ENCODE measurements at regions not wholly inside any gene's neighbourhood (a gene's known extent, or its start where the extent isn't known, plus 50 kb on each side); places are given as distances from the start of the nearest gene placed in this dataset.
"Not testable (repeated sequence)": the region's sequence is repeated elsewhere in the genome, so short reads cannot be mapped to it uniquely, and the experiment has no call there.

DNA sequence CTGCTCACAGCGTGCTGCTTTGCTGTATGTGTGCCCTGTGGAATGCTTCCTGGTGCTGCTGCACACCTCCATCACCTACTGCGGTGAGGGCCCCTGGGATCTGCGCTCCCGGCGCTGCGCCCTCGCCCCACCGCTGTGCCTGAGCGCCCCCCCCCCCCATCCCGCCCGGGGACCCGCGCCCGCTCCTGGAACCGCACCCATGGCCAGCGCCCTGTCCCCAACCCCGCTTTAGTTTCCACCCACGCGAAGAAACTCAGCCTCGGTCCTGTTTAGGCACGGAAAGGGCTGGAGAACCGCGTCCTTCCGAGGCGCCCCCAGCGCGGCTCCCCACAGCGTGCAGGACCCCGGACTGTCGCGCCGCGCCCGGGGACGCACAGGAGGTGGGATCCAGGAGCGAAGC is 265.5 kb downstream of the POTEB3 start:
- not testable (repeated sequence) for DNase-seq (ENCODE audit: low spot score)

DNA sequence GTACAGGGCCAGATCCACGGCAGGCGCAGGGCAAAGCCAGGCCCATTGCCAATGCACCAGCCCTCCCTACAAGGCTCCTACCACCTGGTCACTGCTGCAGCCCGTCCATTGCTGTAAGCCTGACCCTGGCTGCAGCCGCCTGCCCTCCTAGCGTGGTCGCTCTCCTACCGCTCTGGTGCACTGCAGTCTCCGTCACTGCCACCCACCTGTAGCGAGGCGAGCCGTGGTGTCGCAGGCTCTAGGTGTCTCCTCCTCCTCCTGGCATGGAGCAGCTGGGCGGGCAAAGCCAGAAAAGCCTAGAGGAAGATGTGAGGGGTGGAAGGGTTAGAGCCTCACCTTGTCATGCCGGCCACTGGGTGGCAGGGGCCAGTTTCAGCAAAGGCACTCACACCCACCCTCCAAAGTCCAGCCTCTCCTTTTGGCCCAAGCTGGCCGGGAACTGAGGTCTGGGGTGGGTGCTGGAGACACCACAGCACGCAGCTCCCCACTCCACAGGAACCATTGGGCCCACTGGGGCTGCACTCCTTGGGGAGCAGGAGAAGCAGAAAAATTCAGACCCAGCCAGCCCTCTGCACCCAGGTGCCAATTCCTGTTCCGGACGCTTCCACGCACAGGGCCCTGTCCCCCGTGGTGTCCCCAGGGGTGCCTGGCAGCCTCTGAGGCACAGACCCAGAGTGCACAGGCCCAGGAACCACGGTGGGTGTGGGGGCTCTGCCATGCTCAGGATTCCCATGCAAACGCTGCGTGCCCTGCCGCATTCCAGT is 285.3 kb upstream of the POTEB2 start:
- not testable (repeated sequence) for DNase-seq (ENCODE audit: low spot score)

DNA sequence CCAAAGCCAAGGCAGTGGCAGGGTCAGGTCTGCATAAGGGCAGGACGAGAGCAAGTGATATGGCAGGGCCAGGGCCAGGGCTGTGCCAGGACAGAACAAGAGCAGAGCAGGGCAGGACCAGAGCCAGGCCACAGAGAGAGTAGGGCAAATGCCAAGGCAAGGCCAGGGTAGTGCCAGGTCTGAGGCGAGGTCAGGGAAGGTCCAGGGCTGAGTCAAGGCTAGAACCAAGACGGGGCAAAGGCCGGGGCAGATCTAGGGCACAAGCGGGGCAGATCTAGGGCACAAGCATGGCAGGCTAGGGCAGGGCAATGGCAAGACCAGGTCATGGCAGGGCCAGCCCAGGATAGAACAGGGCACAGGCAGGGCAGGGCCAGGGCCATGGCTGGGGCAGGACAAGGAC is 282.0 kb upstream of the POTEB2 start:
- DNase-seq (ENCODE audit: low spot score), result not testable (repeated sequence)

DNA sequence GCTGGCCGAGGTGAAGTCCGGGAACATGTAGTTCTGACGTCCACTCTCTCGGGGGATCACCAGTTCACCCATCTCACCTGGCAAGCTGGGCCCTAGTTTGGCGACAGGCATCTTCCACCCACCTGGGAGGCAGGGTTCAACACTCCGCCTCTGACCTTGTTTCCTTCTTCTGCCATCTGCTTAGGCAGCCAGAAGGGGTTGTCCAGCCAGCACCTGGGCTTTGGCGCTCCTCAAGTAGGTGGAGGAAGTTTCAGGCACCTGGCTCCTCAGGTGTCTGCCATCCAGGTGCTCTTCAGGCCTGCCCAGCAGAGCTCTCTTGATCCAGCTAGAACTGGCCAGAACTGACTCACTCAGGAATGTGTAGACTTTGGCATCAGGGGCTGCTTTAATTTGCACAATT is 267.8 kb upstream of the POTEB2 start:
- DNase-seq (ENCODE audit: low spot score), result not testable (repeated sequence)

DNA sequence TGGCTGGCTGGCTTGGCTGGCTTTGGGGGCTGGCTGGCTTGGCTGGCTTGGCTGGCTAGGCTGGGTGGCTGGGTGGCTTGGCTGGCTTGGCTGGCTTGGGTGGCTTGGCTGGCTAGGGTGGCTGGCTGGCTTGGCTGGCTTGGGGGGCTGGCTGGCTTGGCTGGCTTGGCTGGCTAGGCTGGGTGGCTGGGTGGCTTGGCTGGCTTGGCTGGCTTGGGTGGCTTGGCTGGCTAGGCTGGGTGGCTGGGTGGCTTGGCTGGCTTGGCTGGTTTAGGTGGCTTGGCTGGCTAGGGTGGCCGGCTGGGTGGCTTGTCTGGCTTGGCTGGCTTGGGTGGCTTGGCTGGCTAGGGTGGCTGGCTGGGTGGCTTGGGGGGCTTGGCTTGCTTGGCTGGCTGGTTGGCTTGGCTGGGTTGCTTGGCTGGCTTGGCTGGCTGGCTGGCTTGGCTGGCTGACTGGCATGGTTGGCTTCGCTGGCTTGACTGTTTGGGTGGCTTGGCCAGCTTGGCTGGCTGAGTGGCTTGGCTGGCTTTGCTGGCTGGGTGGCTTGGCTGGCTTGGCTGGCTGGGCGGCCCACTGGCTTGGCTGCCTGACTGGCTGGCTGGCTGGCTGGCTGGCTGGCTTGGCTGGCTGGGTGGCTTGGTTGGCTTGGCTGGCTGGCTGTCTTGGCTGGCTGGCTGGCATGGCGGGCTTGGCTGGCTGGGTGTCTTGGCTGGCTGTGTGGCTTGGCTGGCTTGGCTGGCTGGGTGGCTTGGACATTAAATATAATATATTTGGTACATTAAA is 246.3 kb upstream of the POTEB2 start:
- DNase-seq (ENCODE audit: low spot score), result not testable (repeated sequence)

DNA sequence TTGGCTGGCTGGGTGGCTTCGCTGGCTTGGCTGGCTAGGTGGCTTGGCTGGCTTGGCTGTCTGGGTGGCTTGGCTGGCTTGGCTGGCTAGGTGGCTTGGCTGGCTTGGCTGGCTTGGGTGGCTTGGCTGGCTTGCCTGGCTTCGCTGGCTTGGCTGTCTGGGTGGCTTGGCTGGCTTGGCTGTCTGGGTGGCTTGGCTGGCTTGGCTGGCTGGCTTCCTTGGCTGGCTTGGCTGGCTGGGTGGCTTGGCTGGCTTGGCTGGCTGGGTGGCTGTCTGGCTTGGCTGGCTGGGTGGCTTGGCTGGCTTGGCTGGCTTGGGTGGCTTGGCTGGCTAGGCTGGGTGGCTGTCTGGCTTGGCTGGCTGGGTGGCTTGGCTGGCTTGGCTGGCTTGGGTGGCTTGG is 245.7 kb upstream of the POTEB2 start:
- not testable (repeated sequence) for DNase-seq (ENCODE audit: low spot score)

DNA sequence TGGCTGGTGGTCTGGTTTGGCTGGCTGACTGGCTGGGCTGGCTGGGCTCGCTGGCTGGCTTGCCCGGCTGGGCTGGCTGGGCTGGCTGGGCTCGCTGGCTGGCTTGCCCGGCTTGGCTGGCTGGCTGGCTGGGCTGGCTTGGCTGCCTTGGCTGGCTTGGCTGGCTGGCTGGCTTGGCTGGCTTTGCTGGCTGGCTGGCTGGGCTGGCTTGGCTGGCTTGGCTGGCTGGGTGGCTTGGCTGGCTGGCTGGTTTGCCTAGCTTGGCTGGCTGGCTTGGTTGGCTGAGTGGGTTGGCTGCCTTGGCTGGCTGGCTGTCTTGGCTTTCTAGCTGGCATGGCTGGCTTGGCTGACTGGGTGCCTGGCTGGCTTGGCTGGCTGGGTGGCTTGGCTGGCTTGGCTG is 245.1 kb upstream of the POTEB2 start:
- not testable (repeated sequence) for DNase-seq (ENCODE audit: low spot score)

DNA sequence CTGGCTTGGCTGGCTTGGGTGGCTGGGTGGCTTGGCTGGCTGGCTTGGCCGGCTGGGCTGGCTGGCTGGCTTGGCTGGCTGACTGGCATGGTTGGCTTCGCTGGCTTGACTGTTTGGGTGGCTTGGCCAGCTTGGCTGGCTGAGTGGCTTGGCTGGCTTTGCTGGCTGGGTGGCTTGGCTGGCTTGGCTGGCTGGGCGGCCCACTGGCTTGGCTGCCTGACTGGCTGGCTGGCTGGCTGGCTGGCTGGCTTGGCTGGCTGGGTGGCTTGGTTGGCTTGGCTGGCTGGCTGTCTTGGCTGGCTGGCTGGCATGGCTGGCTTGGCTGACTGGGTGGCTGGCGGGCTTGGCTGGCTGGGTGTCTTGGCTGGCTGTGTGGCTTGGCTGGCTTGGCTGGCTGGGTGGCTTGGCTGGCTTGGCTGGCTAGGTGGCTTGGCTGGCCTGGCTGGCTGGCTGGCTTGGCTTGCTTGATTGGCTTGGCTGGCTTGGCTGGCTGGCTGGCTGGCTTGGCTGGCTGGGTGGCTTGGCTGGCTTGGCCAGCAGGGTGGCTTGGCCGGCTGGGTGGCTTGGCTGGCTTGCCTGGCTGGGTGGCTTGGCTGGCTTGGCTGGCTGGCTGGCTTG is 244.2 kb upstream of the POTEB2 start:
- not testable (repeated sequence) for DNase-seq (ENCODE audit: low spot score)

DNA sequence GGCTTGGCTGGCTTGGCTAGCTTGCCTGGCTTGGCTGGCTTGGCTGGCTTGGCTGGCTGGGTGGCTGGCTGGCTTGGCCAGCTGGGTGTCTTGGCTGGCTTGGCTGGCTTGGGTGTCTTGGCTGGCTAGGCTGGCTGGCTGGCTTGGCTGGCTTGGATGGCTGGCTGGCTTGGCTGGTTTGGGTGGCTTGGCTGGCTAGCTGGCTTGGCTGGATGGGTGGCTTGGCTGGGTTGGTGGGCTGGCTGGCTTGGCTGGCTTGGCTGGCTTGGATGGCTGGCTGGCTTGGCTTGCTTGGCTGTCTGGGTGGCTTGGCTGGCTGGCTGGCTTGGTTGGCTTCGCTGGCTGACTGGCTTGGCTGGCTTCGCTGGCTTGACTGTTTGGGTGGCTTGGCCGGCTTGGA is 242.3 kb upstream of the POTEB2 start:
- DNase-seq (ENCODE audit: low spot score), result not testable (repeated sequence)

DNA sequence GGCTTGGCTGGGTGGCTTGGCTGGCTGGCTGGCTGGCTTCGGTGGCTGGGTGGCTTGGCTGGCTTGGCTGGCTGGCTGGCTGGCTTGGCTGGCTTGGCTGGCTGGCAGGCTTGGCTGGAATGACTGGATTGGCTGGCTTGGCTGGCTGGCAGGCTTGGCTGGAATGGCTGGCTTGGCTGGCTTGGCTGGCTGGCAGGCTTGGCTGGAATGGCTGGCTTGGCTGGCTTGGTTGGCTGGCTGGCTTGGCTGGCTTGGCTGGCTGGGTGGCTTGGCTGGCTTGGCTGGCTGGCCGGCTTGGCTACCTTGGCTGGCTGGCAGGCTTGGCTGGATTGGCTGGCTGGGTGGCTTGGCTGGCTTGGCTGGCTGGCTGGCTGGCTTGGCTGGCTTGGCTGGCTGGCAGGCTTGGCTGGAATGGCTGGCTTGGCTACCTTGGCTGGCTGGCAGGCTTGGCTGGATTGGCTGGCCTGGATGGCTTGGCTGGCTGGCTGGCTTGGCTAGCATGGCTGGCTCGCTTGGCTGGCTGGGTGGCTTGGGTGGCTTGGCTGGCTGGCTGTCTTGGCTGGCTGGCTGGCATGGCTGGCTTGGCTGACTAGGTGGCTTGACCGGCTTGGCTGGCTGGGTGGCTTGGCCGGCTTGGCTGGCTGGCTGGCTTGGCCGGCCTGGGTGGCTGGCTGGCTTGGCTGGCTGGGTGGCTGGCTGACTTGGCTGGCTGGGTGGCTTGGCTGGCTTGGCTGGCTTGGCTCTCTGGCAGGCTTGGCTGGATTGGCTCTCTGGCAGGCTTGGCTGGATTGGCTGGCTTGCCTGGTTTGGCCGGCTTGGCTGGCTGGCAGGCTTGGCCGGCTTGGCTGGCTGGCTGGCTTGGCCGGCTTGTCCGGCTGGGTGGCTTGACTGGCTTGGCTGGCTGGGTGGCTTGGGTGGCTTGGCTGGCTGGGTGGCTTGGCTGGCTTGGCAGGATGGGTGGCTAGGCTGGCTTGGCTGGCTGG is 241.6 kb upstream of the POTEB2 start:
- not testable (repeated sequence) for DNase-seq (ENCODE audit: low spot score)

DNA sequence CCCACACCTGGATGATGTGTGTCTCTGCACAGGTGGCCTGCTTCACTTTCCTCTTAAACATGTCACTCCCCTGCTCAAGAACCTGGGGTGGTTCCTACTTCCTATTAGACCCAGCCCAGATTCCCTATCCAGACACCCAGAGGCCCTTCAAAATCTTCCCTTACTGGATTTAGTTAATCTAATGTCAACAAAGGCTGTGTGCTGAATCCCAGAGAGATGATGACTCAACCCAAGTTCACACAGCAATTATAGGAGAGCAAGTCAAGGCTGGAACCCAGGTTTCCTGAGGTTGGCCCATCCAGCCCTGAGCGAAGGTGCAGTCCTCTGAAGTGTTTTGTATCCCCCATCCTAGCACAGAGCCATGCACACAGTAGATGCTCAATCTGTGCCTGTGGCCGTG is 230.5 kb upstream of the POTEB2 start:
- DNase-seq (ENCODE audit: low spot score), result not testable (repeated sequence)

DNA sequence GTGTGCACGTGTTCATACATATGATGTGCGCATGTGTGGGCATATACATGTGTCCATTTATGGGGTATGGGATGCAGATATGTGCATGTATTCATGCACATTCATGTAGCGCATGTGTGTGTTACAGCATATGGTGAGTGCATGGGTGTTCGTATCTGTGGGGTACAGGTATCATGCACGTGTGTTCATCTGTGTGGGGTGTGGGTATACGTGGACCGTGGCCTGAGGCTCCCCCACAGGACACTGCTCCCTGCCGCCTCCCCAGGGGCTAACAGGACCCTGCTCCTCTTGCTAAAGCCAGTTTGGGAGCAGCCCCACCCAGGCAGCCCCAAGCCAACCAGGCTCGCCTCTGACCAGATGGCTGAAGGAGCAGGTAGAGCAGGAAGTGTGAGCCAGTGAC is 213.4 kb upstream of the POTEB2 start:
- not testable (repeated sequence) for DNase-seq (ENCODE audit: low spot score)

DNA sequence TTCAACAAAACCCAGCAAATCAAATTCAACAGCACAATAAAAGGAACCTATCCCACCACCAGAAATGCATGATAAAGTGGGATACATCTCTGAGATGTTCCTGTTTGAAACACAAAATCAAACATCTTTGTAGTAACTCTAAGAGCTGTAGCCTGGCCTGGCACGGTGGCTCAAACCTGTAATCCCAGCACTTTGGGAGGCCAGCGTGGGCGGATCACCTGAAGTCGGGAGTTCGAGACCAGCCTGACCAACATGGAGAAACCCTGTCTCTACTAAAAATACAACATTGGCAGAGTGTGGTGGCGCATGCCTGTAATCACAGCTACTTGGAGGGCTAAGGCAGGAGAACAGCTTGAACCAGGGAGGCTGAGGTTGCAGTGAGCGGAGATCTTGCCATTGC is 202.8 kb upstream of the POTEB2 start:
- DNase-seq (ENCODE audit: low spot score), result not testable (repeated sequence)

DNA sequence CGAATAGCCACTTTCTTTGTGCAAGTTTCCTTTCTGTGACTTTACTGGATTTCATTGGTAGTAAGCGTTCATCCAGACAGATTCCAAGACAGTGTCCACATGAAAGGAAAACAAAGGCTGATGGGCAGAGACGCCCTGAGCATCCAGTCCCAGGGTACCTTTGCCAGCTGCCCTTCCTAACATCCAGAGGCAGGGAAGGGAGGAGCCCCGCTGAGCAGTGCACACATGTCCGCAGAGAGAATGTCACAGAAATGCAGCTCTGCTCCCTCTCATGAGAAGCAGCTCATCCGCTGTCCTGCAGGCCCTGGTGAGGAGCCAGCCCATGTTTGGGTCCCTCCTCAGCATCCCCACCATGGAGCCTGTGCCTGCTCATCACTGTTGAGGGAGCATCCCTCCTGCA is 197.4 kb upstream of the POTEB2 start:
- DNase-seq (ENCODE audit: low spot score), result peak; percentile 0

DNA sequence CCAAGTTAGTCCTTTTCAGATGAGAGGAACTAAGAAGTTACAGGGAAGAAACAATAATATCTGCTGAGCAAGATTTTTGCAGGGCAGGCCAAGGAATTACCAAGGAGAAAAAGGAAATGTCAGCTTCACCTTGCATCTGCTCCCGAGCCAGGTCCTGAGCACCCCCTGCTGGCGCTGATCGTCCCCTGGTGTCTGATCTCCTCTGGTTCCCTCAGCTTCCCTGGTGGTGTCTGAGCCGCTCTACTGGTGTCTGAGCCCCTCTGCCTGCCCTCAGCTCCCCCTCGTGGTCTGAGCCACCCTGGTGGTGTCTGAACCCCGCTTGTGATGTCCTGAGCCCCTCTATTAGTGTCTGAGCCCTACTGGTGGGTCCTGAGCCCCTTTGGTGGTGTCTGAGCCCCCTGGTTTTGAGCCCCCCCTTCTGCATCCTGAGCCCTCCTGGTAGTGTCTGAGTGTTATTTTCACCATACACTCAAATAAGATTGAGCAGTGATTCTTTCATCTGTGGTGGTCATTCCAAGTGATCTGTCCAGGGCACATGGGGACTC is 196.6 kb upstream of the POTEB2 start:
- not testable (repeated sequence) for DNase-seq (ENCODE audit: low spot score)

DNA sequence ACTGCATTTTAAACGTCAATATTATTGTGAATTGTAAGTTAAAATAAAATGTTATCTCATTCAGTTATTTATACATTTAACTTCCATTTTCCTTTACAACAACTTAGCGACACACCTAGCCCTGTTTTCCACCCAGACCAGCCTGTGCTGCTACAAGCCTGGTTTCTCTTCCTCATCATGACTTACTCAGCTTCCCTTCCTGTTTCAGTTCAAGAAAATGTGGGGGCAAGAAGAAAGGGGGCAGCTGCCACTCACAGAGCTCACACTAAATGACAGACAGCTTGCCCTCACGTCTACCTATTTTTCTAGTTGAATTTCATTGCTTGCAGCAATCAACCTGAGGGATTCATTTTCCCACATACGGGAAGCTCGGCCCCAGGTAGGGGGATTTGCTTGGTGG is 185.8 kb upstream of the POTEB2 start:
- not testable (repeated sequence) for DNase-seq (ENCODE audit: low spot score)

DNA sequence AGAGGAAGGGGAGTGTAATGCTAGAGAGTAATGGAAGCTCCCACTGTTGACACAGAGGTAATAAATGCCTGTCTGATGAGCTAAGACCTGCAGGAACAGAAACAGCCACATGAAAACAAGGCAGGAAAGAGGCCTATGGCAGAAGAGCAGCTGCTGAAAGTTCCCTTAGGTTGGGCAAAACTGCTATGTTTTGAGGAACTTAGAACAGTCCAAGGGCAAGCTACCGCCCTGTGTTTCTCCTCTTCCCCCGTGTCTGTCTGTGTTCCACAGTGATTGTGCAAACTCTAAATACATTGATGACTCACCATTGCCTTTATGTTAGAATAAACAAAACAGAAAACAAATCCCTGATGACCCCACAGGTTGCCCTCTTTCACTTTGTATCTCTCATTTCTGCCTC is 165.6 kb upstream of the POTEB2 start:
- not testable (repeated sequence) for DNase-seq (ENCODE audit: low spot score)

DNA sequence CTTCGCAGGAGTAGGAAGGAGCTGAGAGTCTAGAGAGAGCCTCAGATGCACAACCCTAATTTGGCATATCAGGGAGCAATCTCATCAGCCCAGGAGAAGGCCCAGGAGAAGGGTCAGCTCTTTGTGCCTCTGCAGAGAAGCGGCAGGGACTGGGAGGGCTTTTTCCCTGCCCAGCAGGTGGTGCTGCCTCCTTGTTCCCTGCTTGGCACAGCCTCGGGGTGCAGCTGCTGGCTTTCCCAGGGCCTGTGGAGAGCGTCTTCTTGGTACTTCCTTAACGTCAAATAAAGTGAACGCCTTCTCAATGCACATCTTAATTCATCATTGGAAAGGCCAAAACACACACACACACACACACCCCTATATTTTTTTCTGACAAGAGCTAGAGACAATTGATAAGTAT is 162.9 kb upstream of the POTEB2 start:
- DNase-seq (ENCODE audit: low spot score), result not testable (repeated sequence)

DNA sequence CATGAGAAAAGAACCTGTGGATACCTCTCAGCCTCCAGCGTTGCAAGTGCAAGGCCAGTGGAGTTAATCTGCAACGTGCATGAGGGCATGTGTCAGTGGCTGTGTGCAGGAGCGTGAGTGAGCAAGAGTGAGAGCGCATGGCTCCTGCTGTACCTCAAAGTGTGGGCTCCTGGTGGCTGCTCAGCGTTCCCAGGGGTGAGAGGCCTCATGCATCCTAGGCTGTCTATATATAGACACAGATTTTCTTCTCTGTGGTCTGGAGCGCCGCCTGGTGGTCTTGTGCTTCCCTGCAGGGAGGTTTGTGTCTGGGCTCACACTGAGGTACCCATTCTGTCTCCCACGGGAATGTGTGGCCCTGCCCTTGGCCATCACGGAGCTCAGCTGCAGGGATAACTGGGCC is 161.8 kb upstream of the POTEB2 start:
- peak; percentile 0 for DNase-seq (ENCODE audit: low spot score)

DNA sequence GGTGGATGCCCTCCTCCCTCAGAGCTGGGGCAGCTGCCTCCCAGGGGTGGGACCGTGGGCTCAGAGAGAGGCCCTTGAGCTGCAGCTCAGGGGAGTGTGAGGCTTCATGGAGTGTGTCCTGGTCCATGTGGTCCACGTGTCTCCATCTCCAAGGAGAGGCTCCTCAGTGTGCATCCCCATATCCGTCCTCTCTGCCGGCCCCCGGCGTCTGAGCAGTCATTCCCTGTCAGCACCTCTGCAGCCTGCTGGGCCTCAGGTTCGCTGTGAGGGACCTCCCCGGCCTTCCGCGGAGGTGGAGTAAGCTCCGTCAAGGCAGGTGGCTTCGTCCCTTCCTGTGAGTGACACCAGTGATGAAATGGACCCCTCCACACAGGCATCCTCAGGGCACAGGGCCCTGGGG is 160.7 kb upstream of the POTEB2 start:
- DNase-seq (ENCODE audit: low spot score), result not testable (repeated sequence)

DNA sequence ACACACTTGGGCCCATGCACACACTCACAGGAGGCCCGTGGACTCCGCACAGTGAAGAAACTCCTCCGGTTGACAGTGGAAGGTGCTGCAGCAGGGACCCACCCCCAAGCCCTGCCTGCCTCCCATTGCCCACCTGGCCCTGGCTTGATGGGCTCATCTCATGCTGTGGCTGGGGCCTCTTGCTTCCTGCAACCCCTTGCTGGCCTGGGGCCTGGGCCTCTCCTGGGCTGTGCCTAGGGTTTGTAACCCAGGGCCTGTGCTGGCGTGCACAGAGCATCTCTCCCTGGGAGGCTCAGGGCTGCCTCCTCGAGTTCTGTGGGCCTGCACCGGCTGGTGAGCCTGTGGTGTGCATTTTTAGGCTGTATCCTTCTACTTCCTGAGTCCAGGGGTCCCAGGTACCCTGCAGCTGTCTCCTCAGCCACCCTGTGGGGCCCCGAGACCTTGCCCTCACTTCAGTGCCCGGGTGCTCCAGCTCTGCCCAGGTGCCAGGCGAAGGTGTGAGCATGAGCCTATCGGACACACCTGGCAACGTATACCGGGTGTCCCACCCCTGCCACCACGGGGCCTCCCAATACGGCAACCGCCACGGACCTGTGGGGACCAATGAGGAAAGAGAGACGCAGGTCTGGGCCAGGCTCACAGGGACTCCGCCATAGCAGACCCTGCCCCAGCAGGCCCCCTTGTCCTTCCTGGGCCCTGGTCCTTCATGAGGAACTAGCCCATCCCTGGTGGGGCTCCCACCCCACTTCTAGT is 158.3 kb upstream of the POTEB2 start:
- peak; percentile 0 for DNase-seq (ENCODE audit: low spot score)

Data from kidney tubule cell (primary cell).